ENCODE measurements at regions not wholly inside any gene's neighbourhood (a gene's known extent, or its start where the extent isn't known, plus 50 kb on each side); places are given as distances from the start of the nearest gene placed in this dataset.
"Not testable (repeated sequence)": the region's sequence is repeated elsewhere in the genome, so short reads cannot be mapped to it uniquely, and the experiment has no call there.

- not testable (repeated sequence) for TF ChIP-seq CTCF, POLR2A (IDR thresholded peaks at IDR 0.05)
These were observed 85.9 kb upstream of the AGAP9 start for GRCh38 chr10:47609311-47609710.
